ENCODE measurements at regions not wholly inside any gene's neighbourhood (a gene's known extent, or its start where the extent isn't known, plus 50 kb on each side); places are given as distances from the start of the nearest gene placed in this dataset.

DNA sequence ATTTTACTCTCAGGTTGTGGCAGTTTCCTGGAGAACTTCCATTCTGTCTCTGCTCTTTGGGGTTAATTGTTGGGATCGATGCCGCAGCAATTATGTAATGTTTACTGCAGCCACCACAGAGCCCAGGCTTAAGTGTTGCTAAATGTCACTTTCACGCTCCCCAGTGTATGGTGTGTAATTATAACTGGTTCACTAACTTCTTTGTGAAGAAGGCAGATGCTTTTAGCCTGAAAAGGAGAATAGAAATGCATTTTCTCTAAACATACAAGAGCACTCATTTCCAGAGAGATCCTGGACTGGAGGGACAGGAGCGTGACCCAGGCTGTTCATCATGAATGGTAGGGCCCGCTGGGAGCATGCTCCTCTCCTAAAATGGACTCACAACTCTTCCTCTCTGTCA lies 132.2 kb upstream of the PLET1 start:
- TF ChIP-seq CTCF (IDR thresholded peaks at IDR 0.05; ENCODE audit: insufficient read depth, low read length) = no peak
- DNase-seq (ENCODE audit: low read depth) = no peak
- no peak overlapping the region for H3K4me3 ChIP-seq (ENCODE audit: low read depth, low read length)

GRCh38 chr11:112394304-112394703 lies 133.6 kb upstream of the PLET1 start:
- TF ChIP-seq CTCF (IDR thresholded peaks at IDR 0.05; ENCODE audit: insufficient read depth, low read length) = no peak
- no peak overlapping the region for H3K4me3 ChIP-seq (ENCODE audit: low read depth, low read length)
- no peak for DNase-seq (ENCODE audit: low read depth)

DNA sequence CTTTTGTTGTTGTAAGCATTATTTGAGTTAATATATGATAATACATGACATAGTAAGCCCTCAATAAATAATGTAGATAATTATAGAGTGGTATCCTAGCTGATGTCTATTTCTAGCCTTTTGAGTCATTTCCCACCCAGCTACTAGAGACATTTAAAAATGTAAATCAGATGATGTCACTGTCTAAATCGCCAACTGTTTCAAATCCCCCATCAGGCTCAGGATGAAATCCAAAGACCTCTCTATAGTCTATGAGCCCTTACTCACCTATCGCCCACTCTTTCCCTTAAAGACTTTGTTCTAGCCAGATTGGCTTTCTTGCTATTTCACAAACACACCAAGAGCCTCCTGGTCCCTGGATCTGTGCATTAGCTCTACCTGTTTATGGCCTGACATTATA lies 135.4 kb upstream of the PLET1 start:
- no peak for DNase-seq (ENCODE audit: low read depth)
- no peak overlapping the region for H3K4me3 ChIP-seq (ENCODE audit: low read depth, low read length)
- no peak for TF ChIP-seq CTCF (IDR thresholded peaks at IDR 0.05; ENCODE audit: insufficient read depth, low read length)

DNA sequence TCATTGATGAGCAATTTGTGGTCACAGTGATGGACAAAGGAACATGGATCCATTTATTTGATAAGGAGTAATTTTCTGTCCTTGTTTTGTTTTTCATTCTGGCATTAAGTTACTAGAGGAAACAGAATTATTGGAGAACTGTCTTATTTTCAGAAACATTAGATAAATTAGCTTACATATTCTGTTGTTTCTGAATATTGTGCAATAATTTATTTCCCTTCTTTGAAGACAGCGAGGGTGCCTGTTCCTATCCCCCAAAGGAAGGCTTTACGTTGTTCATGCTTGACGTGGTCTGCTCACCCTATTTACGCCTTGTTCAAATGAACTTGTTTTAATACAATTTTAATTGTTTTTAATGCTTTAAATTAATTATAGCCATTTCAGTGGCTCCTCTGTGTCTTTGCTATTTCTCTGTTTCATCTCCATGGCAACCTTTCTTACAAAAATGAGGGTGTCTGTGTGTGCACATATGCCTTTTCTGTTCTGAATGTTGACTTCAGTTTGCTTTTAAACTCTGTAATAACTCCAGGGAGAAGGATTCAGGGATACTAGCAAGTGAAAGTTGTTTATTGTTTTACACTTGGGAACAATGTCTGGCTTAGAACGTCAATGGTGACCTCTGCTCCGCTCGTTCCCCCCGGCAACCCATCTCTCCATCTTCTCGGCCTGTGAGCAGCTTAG lies 138.3 kb upstream of the PLET1 start:
- no peak for TF ChIP-seq CTCF (IDR thresholded peaks at IDR 0.05; ENCODE audit: insufficient read depth, low read length)
- no peak for DNase-seq (ENCODE audit: low read depth)

DNA sequence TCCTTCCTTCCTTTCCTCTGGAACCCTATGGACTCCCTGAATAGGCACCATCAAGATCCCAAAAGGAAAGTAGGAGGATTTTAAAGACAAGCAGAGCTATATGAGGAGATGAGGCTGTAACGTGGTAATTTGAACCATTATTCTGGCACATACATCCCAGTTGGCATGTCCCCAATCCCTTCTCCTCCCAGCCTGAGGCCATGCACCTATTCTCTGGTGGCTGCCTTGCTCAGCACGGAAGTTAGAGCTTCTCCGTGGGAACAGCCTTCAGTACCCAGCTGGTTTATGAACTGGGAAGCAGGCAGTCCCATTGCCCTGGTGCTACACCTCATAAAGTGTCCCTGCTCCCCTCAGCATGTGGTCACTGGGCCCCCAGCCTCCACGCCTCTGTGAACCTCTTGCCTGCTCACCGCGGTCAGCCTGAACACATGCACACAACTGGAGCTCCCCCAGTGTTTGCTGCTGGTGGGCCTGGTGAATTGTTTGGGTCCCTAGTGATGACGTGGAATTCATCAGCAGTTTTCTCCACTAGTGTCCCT lies 139.9 kb upstream of the PLET1 start:
- no peak for TF ChIP-seq CTCF (IDR thresholded peaks at IDR 0.05; ENCODE audit: insufficient read depth, low read length)
- DNase-seq (ENCODE audit: low read depth) = no peak
- no peak overlapping the region for H3K4me3 ChIP-seq (ENCODE audit: low read depth, low read length)

More for the DNA sequence above, 138.3 kb upstream of the PLET1 start:
- no peak overlapping the region for H3K4me3 ChIP-seq (ENCODE audit: low read depth, low read length)

DNA sequence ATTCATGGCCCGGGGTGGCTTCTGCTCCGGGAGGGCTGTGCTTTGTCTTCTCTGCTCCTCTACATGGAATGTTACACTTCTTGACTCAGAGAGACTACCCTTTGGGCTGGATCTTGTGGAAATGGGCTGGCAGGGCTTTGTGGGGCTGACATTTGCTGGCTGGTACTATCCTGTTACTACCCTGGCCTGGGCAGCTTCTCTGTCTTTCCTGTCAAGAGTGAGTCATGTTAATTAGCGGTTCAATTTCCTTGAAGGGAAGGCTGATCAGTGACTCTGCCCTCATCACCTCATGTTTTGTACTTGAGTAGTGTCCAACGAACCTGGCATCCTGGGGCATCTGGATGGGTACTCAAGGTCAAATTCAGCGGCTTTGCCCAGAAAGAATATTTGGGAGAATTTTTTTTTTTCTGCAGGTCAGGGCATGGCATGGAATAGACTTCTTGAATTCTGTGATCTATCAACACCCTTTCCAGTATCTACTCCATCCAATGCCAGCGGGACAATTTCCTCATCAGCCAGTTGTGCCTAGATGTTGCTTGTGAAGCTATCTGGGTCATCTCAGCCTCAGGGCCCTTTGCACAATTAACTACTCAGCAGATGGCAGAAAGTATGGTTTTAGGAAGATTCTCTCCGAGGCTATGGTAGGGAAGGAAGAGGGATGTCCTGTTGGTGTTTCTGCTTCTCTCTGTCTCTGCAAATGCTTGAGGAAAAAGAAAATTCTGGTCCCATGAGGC lies 140.5 kb upstream of the PLET1 start:
- no peak for DNase-seq (ENCODE audit: low read depth)
- no peak for TF ChIP-seq CTCF (IDR thresholded peaks at IDR 0.05; ENCODE audit: insufficient read depth, low read length)

More for the DNA sequence above, 140.5 kb upstream of the PLET1 start:
- no peak overlapping the region for H3K4me3 ChIP-seq (ENCODE audit: low read depth, low read length)
